Spinal cord (tissue), 9 donors: ENCODE measurements at regions not wholly inside any gene's neighbourhood (a gene's known extent, or its start where the extent isn't known, plus 50 kb on each side); places are given as distances from the start of the nearest gene placed in this dataset.

ENCODE experiments used
- DNase-seq, 6 donors: peaks; one replicate each; pipeline versions ENCODE4 v3.0.0 to v3.0.0-alpha.2; 2013 to 2015; ENCODE audit warnings: low spot score in 6 of 6, low read depth in 4 of 6
- H3K27ac ChIP-seq: one replicate; pipeline ENCODE4 v1.5.1; 2013; ENCODE audit warnings: low read depth, low read length, control low read depth
- H3K27me3 ChIP-seq: one replicate; pipeline ENCODE4 v1.6.1; 2013; ENCODE audit warnings: low read length; ENCODE audit not compliant: control insufficient read depth, insufficient read depth
- H3K36me3 ChIP-seq: one replicate; pipeline ENCODE4 v1.6.1; 2013; ENCODE audit warnings: low read length; ENCODE audit not compliant: control insufficient read depth, insufficient read depth
- H3K4me1 ChIP-seq: one replicate; pipeline ENCODE4 v1.6.1; 2013; ENCODE audit warnings: low read length; ENCODE audit not compliant: control insufficient read depth, insufficient read depth
- H3K4me3 ChIP-seq: one replicate; pipeline ENCODE4 v1.5.1; 2013; ENCODE audit warnings: low read depth, low read length, control low read depth
- H3K9me3 ChIP-seq: one replicate; pipeline ENCODE4 v1.6.1; 2013; ENCODE audit warnings: low read length; ENCODE audit not compliant: control insufficient read depth, insufficient read depth
- WGBS: methylation state at CpG from one replicate; pipeline ENCODE4 v1.1.5; 2013; ENCODE audit warnings: missing lambda C conversion rate; ENCODE audit not compliant: insufficient coverage; 5-methylcytosine and 5-hydroxymethylcytosine counted together
- donor health status: healthy.

GRCh38 chr7:98040626-98041360, 50.8 kb upstream of the OCM2 start:
- Histone ChIP-seq H3K27ac (no peak overlapping the region), H3K4me1 (peaks cover 7% of the 10 kb centered on the region), H3K27me3 (no peaks in the 10 kb centered on the region), H3K36me3 (no peaks in the 10 kb centered on the region), H3K4me3 (no peak overlapping the region), H3K9me3 (no peaks in the 10 kb centered on the region)
- peak in 1 of 6 donors; percentile 45 for DNase-seq
- 90% methylated on average over 15 of the region's 17 CpGs for WGBS

DNA sequence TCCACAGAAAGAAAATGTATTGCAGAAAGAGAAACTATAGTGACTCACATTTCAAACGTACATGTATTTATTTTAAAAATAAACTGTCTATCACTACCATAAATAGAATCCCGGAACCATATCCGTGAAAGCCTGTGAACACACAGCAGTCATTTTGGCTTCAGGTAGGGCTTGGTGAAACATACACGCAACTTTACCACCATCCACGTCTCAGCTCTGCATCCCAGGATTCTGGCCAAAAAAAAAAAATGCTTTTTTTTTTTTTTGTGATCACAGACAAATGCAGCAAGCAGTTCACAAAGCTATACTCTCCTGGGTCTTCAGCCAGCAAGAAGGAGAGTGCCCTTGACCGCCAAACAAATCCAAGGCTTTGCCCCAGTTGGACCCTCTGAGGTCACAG, 56.8 kb upstream of the OCM2 start:
- H3K4me3 ChIP-seq, result no peak overlapping the region
- no peaks in the 10 kb centered on the region for H3K9me3 ChIP-seq
- no peak overlapping the region for H3K27ac ChIP-seq
- 89% methylated on average over 1 of the region's 6 CpGs for WGBS
- H3K36me3 ChIP-seq, result no peaks in the 10 kb centered on the region
- DNase-seq, result peak in 1 of 6 donors; percentile 50
- H3K27me3 ChIP-seq, result no peaks in the 10 kb centered on the region
- H3K4me1 ChIP-seq, result peaks cover 7% of the 10 kb centered on the region

DNA sequence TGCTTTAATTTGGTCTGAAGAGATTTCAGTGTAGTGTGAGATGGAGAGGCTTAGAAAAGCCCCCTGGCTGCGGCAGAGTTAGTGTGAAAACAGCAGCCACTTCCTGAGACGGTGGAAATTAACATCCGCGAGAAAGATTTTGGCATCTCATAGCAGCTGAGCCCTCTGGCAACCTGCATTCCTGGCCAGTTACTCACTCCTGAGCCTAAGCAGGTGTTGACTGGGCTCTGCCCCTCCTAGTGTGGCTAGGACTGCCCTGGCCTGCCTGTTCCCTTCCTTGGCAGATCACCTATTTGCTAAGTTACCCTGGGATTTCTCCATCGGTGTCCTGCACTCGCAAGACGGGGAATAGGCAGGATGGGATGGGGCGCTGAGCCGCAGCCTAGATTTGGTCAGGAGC, 57.6 kb upstream of the LMTK2 start:
- no peak overlapping the region for H3K27ac ChIP-seq
- H3K4me1 ChIP-seq, result peaks cover 7% of the 10 kb centered on the region
- WGBS, result 86% methylated on average over 8 of the region's 9 CpGs
- no peak overlapping the region for H3K4me3 ChIP-seq
- no peaks in the 10 kb centered on the region for H3K36me3 ChIP-seq
- H3K27me3 ChIP-seq, result no peaks in the 10 kb centered on the region
- H3K9me3 ChIP-seq, result no peaks in the 10 kb centered on the region
- DNase-seq, result no peak

- Histone ChIP-seq H3K36me3 (no peaks in the 10 kb centered on the region), H3K4me1 (peaks cover 7% of the 10 kb centered on the region), H3K27ac (no peak overlapping the region), H3K9me3 (no peaks in the 10 kb centered on the region), H3K4me3 (peak overlapping the region; percentile 14), H3K27me3 (no peaks in the 10 kb centered on the region)
- peak in 4 of 6 donors; percentile 24 to 94 (median 48) for DNase-seq
- 1% methylated on average over 16 of the region's 24 CpGs for whole genome bisulfite sequencing
These were observed 55.4 kb upstream of the LMTK2 start for GRCh38 chr7:98051118-98051744.

DNA sequence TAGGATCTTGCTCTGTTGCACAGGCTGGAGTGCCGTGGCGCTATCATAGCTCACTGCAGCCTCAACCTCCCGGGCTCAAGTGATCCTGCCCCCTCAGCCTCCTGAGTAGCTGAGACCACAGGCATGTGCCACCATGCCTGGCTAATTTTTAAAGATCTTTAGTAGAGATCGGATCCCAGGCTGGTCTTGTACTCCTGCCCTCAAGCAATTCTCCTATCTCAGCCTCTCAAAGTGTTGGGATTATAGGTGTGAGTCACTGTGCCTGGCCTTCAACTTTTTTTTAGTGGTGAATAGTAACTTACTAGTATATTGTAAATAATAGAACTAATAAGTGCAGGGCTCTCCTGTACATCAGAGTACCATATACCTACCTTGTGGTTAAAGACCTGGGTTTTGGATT, 52.1 kb upstream of the LMTK2 start:
- H3K4me1 ChIP-seq, result peaks cover 7% of the 10 kb centered on the region
- H3K4me3 ChIP-seq, result no peak overlapping the region
- no peaks in the 10 kb centered on the region for H3K27me3 ChIP-seq
- DNase-seq, result no peak
- H3K9me3 ChIP-seq, result no peaks in the 10 kb centered on the region
- 96% methylated on average over 3 of the region's 4 CpGs for WGBS
- no peak overlapping the region for H3K27ac ChIP-seq
- H3K36me3 ChIP-seq, result no peaks in the 10 kb centered on the region

DNA sequence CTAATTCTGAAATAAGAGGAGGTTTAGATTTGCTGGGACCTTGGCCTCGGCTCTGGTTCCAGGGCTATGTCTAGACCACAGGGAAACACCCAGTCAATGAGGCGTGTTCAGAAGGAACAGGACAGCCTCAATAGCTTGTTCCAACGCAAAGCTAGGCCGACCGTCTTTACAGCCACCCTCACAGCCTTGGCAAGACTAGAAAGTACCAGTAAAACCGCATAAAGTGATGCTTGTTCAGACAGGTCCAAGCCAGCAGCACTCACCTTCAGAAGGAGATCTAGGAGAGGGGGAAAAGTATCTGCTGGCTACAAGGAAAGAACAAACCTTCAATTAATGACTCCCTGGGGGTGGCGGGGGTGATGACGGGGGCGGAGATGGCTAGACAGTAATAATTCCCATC, 50.1 kb upstream of the LMTK2 start:
- Histone ChIP-seq H3K27me3 (no peaks in the 10 kb centered on the region), H3K4me1 (no peaks in the 10 kb centered on the region), H3K4me3 (no peak overlapping the region), H3K36me3 (no peaks in the 10 kb centered on the region), H3K27ac (no peak overlapping the region), H3K9me3 (no peaks in the 10 kb centered on the region)
- WGBS, result 100% methylated on average over 2 of the region's 9 CpGs
- DNase-seq, result no peak
